GM19463 (cell line): ENCODE measurements at regions not wholly inside any gene's neighbourhood (a gene's known extent, or its start where the extent isn't known, plus 50 kb on each side); places are given as distances from the start of the nearest gene placed in this dataset.
"Not testable (repeated sequence)": the region's sequence is repeated elsewhere in the genome, so short reads cannot be mapped to it uniquely, and the experiment has no call there.

ENCODE experiments used
- ATAC-seq: cut with Tn5 transposase; IDR thresholded peaks from one replicate; pipeline ENCODE4 v1.9.1; 2021; ENCODE audit warnings: mild to moderate bottlenecking, moderate library complexity; ENCODE audit not compliant: unreplicated experiment

DNA sequence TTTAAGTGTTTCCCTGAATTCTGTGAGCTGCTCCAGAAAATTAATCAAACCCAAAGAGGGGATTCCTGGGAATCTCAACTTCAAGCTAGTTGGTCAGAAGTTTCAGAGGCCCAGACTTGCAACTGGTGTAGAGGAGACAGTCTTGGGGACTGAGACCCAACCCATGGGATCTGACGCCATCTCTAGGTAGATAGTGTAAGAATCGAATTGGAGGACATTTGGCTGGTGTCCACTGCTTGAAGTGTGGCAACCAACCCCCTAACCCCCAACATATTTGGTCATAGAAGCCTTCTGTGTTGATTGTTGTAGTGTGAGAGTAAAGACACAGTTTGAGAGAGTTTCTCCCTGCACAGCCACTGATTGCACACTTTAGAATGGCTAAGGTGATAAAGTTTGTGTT is 103.5 kb upstream of the CARMIL1 start:
- ATAC-seq, result no peak

GRCh38 chr6:25176466-25176865 is 102.7 kb upstream of the CARMIL1 start:
- no peak for ATAC-seq

DNA sequence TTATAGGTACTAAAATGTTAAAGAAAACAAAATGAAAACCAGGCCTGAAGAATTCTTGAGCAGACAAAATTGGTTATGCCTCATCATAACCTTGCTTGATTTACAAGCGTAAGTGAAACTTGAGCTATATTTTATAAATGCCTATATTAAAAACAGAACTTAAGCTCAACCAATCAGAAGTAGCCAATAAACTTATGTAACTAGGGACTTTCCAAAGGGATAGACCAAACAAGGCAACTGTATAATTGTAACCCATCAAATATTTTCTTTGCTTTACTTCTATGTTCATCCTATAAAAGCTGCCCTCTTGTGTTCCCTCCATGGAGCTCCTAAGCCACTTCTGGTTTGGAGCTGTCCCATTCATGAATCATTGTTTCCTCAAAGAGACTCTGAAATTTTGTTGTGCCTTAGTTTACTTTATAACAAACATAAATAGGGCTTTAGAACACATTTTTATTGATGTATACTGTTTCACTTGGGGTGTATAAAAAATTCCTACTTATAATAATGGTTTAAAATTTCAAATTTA is 101.6 kb upstream of the CARMIL1 start:
- no peak for ATAC-seq

GRCh38 chr6:25178336-25179035 is 100.7 kb upstream of the CARMIL1 start:
- ATAC-seq, result no peak

- ATAC-seq, result no peak
These were observed 100.0 kb upstream of the CARMIL1 start for GRCh38 chr6:25179051-25179778.

DNA sequence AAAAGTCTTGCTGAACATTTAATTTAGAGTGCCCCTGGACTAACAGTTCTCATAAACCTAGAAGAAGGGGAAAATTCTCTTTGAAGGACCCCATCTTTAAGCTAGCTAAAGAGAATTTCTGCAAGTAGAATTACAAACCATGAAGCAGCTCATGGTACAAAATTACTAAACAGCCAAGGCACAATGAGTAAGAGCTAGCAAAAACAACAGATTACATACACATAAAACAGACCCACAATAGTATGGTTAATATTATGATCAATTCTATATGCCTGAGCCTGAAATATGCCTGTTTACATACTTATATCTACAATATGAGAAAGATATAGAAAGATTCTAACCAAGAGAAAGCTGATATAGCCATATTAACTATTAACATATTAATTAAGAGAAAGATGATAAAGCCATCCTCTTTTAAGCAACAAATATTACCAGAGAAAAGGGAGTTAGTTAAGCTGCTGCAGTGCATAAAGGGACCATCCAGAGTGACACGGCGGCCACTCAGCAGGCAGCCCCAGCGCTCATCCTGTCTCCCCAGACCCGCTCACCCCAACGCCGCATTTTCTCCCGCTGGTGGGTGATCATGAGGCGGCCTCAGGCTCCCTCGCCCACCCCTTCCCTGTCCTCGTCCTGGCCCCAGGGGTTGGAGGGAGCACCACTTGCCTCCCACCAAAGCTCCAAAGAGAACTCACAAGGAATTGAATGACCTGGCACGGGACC is 98.4 kb upstream of the CARMIL1 start:
- no peak for ATAC-seq

DNA sequence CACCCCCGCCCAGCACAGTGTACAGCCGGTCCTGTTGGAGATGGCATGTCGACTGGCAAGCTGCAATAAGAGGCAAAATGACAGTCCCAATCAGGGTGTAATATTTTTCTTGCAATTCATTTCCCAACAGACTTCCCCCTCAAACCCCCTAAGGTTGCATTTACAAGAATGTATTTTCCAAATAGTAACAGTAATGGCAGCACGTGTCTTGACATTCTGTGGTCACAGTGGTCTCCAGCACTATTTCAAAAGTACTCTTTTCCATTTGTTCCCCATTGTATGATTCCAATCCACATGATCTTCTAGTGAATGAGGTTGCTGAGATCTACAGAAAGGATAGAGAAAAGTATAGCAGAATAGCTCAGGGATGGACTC is 97.8 kb upstream of the CARMIL1 start:
- no peak for ATAC-seq

DNA sequence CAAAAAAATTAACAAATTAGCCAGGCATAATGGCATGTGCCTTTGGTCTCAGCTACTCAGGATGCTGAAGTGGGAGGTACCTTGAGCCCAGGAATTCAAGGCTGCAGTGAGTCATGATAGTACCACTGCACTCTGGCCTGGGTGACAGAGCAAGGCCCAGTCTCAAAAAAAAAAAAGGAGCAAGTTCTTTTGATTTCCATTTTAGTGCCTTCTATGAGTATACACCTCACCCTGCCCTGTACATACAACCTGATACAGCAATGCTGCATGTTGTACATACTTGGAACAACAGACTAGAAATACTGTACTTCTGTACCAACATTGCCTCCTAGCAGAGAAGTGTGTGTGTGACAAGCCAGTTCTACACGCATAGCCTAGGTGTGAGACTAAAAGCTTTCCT is 97.3 kb upstream of the CARMIL1 start:
- ATAC-seq, result no peak

- no peak for ATAC-seq
These were observed 92.3 kb upstream of the CARMIL1 start for GRCh38 chr6:25186919-25187318.

- ATAC-seq, result no peak
These were observed 90.9 kb upstream of the CARMIL1 start for GRCh38 chr6:25188232-25188631.

DNA sequence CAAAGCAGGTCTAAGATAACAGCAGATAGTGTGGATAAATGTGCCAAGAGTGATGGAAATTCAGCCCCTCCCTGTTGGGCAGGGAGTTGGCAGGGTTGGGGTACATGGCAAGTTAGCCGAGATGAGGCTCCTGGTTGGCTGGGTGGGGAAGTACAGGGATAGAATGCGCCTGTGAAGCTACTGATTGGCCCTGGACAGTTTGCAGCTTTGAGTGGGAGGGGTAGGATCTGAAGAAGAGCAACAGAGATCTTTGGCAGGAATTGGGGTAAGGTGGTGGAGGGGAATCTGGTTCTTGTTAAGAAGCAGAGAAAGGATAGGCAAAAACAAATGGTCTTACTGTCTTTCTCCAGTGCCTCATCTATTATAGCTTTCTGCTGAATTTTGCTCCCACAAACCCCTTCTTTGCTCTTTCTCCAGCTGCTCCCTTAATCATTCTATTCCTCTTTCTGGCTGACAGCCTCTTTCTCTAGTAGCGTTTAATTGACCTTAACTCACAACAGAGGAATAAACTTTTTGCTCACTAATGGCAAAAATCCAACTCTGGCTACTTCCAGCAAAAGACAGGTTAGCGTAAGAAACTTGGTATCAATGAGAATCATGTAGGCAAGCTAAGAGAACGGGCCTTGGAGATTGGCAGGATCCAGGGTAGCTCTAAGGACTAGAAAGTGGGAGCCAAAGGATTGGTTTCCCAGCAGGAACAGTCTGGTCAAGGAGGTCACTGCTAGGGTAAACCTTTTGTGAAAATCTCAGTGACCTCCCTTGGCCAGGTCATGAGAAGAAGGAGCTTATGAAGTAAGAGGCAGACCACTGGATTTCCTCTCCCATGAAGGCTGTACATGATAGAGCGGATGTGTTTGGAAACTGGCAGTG is 86.3 kb upstream of the CARMIL1 start:
- no peak for ATAC-seq

- no peak for ATAC-seq
These were observed 85.6 kb upstream of the CARMIL1 start for GRCh38 chr6:25193460-25194171.

- no peak for ATAC-seq
These were observed 84.9 kb upstream of the CARMIL1 start for GRCh38 chr6:25194172-25194678.

DNA sequence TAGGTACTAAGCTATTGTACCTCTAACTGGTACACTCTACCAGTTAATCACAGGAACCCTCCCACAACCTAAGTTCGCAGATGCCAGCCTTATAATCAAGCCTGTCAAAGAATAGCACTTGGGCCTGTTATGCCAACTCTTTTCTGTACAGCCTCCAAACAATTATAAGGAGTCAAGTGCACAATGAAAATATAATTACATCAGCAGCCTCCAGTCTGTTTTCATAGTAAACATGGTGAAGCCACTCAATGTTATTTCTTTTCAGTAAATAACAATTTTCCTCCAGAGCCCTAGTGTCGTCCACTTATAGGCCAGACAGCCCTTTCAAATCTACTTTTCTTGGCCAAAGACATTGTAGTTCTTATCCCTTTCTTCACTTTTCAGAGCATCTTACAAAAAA is 82.7 kb upstream of the CARMIL1 start:
- ATAC-seq, result no peak

- no peak for ATAC-seq
These were observed 82.1 kb upstream of the CARMIL1 start for GRCh38 chr6:25197111-25197510.

DNA sequence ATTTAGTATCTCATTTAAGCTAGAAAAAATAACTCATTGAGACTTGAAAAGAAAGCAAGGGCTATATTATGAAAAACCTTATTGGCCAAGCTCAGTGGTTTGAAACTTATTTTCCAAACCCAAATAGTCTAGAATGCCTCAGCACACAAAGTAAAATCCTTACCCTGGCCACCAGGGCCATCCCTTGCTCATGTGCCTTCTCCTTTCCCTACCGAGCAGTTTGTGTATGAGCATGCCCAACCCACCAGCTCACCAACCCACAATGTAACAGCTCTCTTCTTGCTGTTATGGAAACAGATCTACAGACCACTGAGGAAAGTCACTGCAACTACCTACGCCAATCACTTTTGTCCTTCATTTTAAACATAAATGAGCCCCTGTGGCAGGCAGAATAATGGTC is 79.6 kb upstream of the CARMIL1 start:
- no peak for ATAC-seq

DNA sequence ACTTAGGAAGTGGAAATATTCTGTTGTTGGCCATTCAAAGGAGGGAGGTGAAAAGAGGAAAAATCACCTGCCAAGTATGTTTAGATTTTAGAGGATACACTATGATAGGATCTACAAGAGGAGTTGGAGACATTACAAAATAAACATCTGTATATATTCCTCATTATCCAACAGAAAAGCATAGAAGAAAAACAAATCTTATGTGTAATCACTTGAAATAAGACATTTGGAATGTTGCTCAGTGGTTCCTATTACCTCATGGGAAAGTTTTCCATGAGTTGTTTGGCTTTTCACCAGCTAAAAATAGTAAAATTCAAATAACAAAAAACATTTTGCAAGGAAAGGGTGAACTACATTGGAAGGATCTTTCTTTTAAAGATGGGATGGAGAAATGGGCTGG is 76.7 kb upstream of the CARMIL1 start:
- no peak for ATAC-seq

DNA sequence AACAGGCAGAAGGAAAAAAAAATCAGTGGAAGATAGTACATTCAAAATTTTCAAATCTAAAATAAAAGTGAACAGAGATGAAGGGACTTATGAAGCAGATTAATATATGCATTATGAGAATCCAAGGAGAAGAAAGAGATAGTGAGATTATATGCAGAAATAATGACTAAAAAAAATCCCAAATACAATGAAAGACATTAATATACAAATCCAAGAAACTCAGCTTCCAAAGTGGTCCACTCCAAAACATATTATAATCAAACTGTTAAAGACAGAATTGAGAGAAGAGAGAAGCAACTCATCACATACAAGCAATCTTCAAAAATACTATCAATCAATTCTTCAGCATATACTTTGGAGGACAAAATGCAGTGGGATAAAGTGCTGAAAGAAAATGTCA is 73.5 kb upstream of the CARMIL1 start:
- ATAC-seq, result no peak

- not testable (repeated sequence) for ATAC-seq
These were observed 71.6 kb upstream of the CARMIL1 start for GRCh38 chr6:25207453-25208155.
